ENCODE measurements at regions not wholly inside any gene's neighbourhood (a gene's known extent, or its start where the extent isn't known, plus 50 kb on each side); places are given as distances from the start of the nearest gene placed in this dataset.

- WGBS, 2 experiments (ENCODE audit: extremely low coverage in 1 of 2, insufficient coverage in 1 of 2, insufficient read length in 1 of 2, insufficient replicate concordance in 2 of 2, low coverage in 1 of 2, low lambda C conversion rate in 2 of 2, missing lambda C conversion rate in 1 of 2), result 86% methylated on average over 4 of the region's 4 CpGs; no CpG with 5 or more reads in 1 of the 2 experiments
Measured at GRCh38 chr1:232459087-232459486, 170.8 kb downstream of the SIPA1L2 start.

More at GRCh38 chr1:232459087-232459486, 170.8 kb downstream of the SIPA1L2 start:
- CTCF ChIA-PET (ENCODE audit: partially characterized antibody), result interaction anchor here (2.4 kb wide), 1 partner anchor 142 kb away, joined by 4 read pairs; no protein-coding TSS in a partner anchor
- no peak overlapping the region for H3K18ac ChIP-seq (ENCODE audit: extremely low read depth, low read length)
- no peak overlapping the region for H3K4me2 ChIP-seq (ENCODE audit: insufficient read depth in 1 of 2, low read depth in 2 of 2, low read length in 2 of 2)
- H4K8ac ChIP-seq (ENCODE audit: extremely low read depth, insufficient read depth, low read length), result no peak overlapping the region
- H3K14ac ChIP-seq (ENCODE audit: insufficient read length), result no peak overlapping the region
- H2BK5ac ChIP-seq (ENCODE audit: low read depth, low read length), result no peak overlapping the region
- H3K23me2 ChIP-seq (ENCODE audit: low read depth, low read length), result no peaks in the 10 kb centered on the region
- H2AFZ ChIP-seq (ENCODE audit: low read length), result no peak overlapping the region
- H2BK12ac ChIP-seq (ENCODE audit: low read depth, low read length), result peak overlapping the region; percentile 62; the same call in 1 of the 2 replicates
- DNase-seq (ENCODE audit: low read depth in 1 of 2, low spot score in 2 of 2), result no peak
- no peaks in the 10 kb centered on the region for H4K20me1 ChIP-seq (replicated peaks in 1 of 2; ENCODE audit: control insufficient read depth in 1 of 2, insufficient read depth in 2 of 2, low read length in 2 of 2)
- peaks cover 0 to 12% (median 7%) of the 10 kb centered on the region in 4 experiments; a peak in 4 of 7 replicates for H3K4me1 ChIP-seq (replicated peaks in 1 of 4; ENCODE audit: control insufficient read depth in 3 of 4, insufficient read depth in 4 of 4, low read length in 3 of 4)
- no peak overlapping the region for H2BK20ac ChIP-seq (ENCODE audit: low read length)
- no peaks in the 10 kb centered on the region for H3K79me2 ChIP-seq (ENCODE audit: control insufficient read depth in 1 of 2, insufficient read depth in 2 of 2, low read length in 2 of 2)
- no peak overlapping the region for H4K5ac ChIP-seq (ENCODE audit: insufficient read length, low read depth, low read length)
- H2BK120ac ChIP-seq (replicated peaks; ENCODE audit: low read depth, low read length), result no peak overlapping the region
- no peak overlapping the region for H3K4ac ChIP-seq (replicated peaks; ENCODE audit: insufficient read length, low read depth, low read length)
- H2BK15ac ChIP-seq (ENCODE audit: low read length), result no peak overlapping the region
- FAIRE-seq, result no peak
- H2AK5ac ChIP-seq (ENCODE audit: low read depth, low read length), result no peak overlapping the region
- no peak overlapping the region for H3K27ac ChIP-seq (ENCODE audit: low read depth, low read length)
- no peaks in the 10 kb centered on the region for H3K79me1 ChIP-seq (ENCODE audit: low read depth, low read length)
- TF ChIP-seq SP1 (IDR thresholded peaks at IDR 0.05; ENCODE audit: low read depth, low read length) (no peak), CBX5 (IDR thresholded peaks at IDR 0.05; ENCODE audit: low read depth, low read length) (no peak), SIN3A (conservative IDR thresholded peaks at IDR 0.05 in 1 of 2, IDR thresholded peaks at IDR 0.05 in 1 of 2; ENCODE audit: low read depth in 1 of 2, low read length in 2 of 2) (no peak), KDM4A (IDR thresholded peaks at IDR 0.05; ENCODE audit: low read depth, low read length, severe bottlenecking) (no peak), NANOG (IDR thresholded peaks at IDR 0.05; ENCODE audit: insufficient read depth, low read depth, low read length, poor library complexity, severe bottlenecking) (no peak), NRF1 (IDR thresholded peaks at IDR 0.05; ENCODE audit: low read depth, low read length) (no peak), TCF12 (IDR thresholded peaks at IDR 0.05; ENCODE audit: low read depth, low read length) (no peak), EP300 (IDR thresholded peaks at IDR 0.05; ENCODE audit: borderline replicate concordance in 1 of 2, low read depth in 2 of 2, low read length in 2 of 2) (no peak), KDM1A (IDR thresholded peaks at IDR 0.05; ENCODE audit: borderline replicate concordance, low read length) (no peak), HDAC2 (IDR thresholded peaks at IDR 0.05; ENCODE audit: borderline replicate concordance in 1 of 2, low read depth in 2 of 2, low read length in 2 of 2) (no peak)
- H3K9ac ChIP-seq (replicated peaks in 1 of 4; ENCODE audit: extremely low read depth in 1 of 4, low read depth in 3 of 4, low read length in 3 of 4), result no peak overlapping the region
- POLR2A ChIA-PET (ENCODE audit: partially characterized antibody), result no interaction called here
- H3K23ac ChIP-seq (ENCODE audit: insufficient read length), result no peak overlapping the region
- no peaks in the 10 kb centered on the region for H3K9me3 ChIP-seq (ENCODE audit: insufficient read depth in 2 of 2, low read depth in 1 of 2, low read length in 1 of 2)
- H3K56ac ChIP-seq (replicated peaks; ENCODE audit: insufficient read length, low read depth, low read length), result no peak overlapping the region
- no peaks in the 10 kb centered on the region; a peak in 1 of 7 replicates for H3K27me3 ChIP-seq (replicated peaks in 1 of 4; ENCODE audit: control insufficient read depth in 3 of 4, extremely low read depth in 1 of 4, insufficient read depth in 3 of 4, low read length in 3 of 4)
- no peak overlapping the region for H3K4me3 ChIP-seq (ENCODE audit: extremely low read depth in 1 of 4, insufficient read depth in 2 of 4, low read depth in 3 of 4, low read length in 4 of 4)
- H4K91ac ChIP-seq (replicated peaks; ENCODE audit: insufficient read length, low read length), result no peak overlapping the region
- no peaks in the 10 kb centered on the region for H3K36me3 ChIP-seq (ENCODE audit: control insufficient read depth in 2 of 4, insufficient read depth in 4 of 4, low read length in 3 of 4)

All from H1 (cell line).